HG03469 (cell line): ENCODE measurements at regions not wholly inside any gene's neighbourhood (a gene's known extent, or its start where the extent isn't known, plus 50 kb on each side); places are given as distances from the start of the nearest gene placed in this dataset.
A peak's percentile ranks its signal among the peaks of the same experiment; 100 is the strongest.

Experiments
- ATAC-seq: cut with Tn5 transposase; IDR thresholded peaks from one replicate; pipeline ENCODE4 v1.9.1; 2021; ENCODE audit warnings: mild to moderate bottlenecking, moderate library complexity, moderate number of reproducible peaks; ENCODE audit not compliant: unreplicated experiment

DNA sequence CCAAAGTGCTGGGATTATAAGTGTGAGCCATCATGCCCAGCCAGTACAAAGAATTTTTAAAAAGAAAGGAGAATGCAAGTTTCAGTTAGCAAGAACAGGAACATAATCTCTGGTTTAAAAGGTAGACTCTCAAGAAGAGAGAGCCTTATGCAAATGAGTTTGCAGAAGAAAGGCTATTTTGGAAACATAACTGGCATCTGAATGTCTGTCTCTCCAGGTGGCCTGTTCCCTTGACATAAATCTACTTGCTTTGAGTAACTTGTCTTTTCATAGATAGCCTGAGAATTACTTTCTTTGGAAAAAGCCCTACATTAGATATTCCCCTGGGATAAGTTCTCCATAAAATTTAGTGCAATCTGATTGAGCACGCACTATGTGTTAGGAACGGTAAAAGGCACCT, 109.6 kb downstream of the ICOS start:
- no peak for ATAC-seq

DNA sequence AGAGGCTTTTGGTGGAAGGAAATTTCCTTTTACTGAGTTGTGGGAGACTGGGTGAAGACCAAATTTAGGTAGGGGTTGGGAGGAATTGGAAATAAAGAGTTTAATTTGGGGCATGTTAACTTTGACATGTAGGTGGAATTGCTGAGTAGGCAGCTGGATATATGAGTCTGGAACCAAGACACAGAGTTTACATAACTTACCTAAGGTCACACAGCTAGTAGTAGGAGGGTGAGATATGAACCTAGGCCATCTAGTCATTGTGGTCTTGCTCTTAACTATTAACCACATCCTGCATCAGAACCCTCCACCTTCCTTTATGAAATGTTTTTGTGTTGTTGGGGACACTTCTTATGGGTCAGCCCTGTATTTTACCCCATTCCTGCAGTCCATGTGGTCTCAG, 113.1 kb downstream of the ICOS start:
- peak; percentile 83 for ATAC-seq

GRCh38 chr2:204050681-204051080, 114.1 kb downstream of the ICOS start:
- ATAC-seq = no peak

DNA sequence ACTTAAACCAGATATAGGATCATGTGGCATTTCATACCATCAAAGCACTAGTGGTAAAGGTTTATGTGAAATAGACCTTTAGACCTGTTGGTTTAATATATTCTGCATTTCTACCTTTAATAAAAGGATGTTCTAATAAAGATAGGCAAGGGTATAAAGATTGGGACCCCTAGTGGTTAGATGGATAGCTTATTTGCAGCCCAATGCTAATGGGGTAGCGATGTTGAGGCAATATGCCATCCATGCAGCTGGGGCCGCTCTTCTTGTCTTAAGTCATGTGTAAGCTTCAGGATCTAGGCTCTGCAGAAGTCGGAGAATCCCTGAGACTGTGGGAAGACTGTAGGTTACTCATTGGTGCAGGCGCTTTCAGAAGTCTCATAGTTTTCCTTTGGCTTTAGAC, 114.9 kb downstream of the ICOS start:
- ATAC-seq = no peak

DNA sequence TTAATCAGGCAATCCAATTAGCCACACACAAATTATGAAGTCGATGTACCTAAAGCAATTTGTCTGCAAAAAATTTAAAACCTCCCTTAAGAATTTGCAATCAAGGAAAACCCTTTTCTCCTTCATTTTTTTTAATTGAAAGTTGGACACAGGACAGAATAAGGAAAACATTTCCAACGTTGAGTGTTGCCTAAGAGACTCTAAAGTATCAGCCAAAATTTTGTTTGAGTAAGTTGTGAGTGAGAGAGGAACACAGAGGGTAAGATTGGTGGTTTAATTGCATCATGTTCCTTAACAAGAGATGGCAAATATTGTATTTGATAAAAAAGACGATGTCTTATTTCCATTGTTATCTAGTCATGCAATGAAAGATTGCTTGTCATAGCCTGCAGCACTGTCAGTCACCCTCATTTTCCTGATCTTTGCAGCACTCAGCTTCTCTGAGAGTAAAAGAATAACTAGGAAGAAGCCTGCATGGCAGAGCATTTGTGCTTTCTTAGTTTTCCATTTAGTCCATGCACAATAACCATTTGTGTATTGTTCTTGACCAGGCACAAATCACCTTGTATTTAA, 115.5 kb downstream of the ICOS start:
- ATAC-seq = no peak

- ATAC-seq = no peak
These were observed 122.5 kb downstream of the ICOS start for GRCh38 chr2:204059016-204059415.

- no peak for ATAC-seq
These were observed 124.3 kb downstream of the ICOS start for GRCh38 chr2:204060841-204061240.

GRCh38 chr2:204061241-204061640, 124.7 kb downstream of the ICOS start:
- no peak for ATAC-seq

DNA sequence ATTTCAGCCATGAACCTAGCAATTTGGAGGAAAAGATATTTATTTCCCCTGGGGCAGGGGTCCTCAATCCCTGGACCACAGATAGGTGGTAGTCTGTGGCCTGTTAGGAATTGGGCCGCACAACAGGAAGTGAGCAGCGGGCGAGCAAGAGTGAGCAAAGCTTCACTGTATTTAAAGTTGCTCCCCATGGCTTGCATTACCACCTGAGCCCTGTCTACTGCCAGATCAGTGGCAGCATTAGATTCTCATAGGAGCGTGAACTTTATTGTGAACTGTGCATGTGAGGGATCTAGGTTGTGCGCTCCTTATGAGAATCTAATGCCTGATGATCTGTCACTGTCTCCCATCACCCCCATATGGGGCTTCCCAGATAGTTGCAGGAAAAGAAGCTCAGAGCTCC, 127.6 kb downstream of the ICOS start:
- no peak for ATAC-seq

GRCh38 chr2:204065566-204065965, 129.0 kb downstream of the ICOS start:
- ATAC-seq = no peak

- no peak for ATAC-seq
These were observed 129.5 kb downstream of the ICOS start for GRCh38 chr2:204066051-204066450.

GRCh38 chr2:204069804-204070203, 133.2 kb downstream of the ICOS start:
- ATAC-seq = no peak

DNA sequence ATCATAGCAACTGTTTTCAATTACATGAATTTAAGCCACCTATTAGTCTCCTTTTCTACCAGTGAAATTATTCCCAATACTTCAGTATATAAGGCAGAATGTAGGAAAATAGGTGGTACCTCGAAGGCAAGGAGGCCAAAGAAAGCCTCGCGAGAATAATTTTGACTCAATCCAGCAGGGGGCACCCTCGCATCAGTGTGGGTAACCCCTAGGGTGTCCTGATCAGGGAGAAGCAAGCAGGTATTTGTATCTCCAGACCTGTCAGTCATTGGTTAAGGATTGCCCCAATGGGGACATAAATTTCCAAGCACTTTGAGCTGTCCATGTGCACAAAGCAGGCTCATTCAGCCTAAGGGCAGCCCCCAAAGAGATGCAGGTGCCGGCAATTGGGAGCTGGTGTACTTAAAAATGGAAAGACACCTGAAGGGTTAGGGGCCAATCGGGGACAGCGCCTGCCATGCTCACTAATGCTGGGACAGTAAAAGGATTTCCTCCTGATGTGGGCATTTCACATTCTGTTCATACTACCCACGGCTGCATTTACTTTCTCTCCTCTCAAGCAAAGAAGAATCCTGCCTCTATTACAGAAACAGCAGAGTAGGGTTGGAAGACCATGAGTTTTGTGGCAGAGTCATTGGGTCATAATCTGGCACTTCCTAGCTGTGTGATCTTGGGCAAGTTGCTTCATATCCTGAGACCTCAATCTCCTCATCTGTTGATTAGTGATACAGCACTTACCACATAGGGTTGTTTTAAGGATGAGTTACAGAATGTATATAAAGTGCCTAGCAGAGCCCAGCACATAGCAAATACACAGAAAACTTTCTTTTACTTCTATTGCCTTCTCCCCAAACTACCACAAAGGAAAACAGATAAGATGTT, 136.1 kb downstream of the ICOS start:
- peak; percentile 42 for ATAC-seq

GRCh38 chr2:204074456-204074855, 137.9 kb downstream of the ICOS start:
- ATAC-seq = no peak

DNA sequence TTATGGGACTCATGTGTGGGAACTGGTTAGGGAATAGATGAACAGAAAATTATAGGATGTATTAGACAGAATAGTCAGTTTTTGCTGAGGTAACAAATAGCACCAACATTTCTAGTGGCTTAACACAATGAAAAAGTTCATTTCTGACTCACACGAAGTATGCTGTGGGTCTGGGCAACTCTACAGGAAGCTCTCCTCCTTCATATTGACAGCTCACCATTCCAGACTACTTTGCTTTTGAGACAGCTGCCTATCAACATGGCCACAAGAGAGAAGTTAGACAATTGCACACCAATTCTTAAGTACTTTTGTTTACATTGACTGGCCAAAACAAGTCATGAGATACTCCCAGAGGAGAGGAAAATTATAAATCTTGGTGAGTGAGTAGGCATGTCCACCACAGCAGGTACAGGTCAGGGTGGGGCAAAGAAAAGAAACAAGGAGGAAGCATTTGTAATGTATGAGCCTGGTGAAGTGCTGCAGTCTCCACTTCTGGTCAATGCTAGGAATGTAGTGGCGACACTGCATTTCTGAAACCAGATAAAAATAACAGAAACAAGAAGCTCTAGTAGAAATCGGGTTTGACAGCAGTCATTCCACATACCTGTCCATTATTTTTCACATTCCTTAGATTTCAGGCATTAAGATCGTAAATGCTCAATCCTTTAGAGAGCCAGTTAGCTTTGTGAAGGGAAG, 141.6 kb downstream of the ICOS start:
- ATAC-seq = no peak

DNA sequence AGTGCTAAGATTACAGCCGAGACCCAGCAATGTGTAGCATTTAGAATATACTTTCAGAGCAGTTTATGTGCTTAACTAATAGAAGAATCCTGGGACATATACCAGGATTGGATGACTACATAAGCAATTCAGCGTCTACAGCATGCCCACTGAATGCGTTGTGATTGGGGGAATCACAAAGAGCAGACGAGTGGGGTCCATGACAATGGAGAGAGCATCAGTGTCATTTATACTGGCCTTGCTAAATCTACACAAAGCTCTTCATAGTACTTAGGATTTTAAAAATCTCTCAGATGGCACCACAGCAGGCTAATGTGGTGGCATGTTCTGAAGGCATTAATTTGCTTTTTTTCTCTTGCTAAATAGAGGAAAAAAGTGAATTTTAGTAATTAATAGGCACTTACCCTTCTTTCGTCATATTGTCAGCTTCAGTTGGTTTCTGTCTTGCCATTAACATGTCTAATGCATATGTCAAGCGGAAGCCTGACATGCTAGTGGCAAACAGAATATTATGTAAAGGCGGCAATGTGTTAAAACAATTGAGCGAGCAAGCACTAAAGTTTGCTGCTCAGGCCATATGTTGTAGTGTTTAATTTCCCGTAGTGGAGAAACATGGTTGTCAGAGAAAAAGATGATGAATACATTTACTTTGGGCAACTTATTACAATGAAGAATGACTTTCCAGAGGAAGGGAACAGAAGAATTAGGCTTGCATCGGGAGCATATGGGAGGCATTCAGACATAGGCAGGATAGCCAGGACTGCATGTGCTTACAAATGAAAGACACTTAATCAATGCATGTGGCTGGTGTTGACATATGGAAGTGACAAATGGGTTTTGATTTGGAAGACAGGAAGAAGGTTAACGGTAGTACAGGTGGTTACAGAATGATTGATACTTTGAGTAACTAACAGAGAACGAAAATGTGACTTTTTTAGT, 145.2 kb downstream of the ICOS start:
- ATAC-seq = no peak

DNA sequence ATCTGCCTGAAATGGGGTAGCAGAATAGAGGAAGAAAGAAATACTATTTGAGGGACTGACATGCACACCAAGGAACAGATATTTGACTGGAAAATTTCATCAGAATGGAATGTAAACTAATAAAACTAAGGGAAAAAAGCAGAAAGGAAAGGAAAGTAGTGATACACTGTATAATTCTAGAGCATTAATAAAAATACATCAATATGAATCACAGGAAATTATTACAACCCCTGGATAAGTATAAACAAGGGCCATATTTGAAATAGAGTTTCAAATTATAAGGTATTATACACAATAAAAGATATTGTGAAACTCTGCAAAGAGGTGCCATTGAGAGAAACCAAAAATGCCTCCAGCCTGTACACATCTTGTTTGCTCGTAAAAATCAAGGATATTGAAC, 149.6 kb downstream of the ICOS start:
- ATAC-seq = no peak

- ATAC-seq = no peak
These were observed 152.5 kb downstream of the ICOS start for GRCh38 chr2:204089105-204089504.

DNA sequence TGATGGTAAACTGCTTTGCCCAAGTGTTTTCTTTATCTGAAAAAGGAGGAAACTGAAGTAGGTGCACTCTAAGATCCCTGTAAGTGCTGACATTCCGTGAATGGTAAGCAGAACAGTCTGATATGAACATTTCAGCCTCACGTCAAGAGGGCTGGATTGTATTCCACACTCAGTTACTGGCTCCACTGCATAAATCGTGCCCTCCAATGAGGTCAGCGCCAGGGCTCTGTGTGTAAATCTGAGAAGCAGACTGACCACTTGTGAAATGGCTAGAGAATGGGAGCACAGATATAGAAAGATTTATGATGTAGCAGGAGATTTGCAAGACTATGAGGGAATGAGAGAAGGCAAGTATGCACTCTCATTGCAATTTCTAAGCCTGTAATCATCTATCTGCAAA, 153.0 kb downstream of the ICOS start:
- no peak for ATAC-seq

DNA sequence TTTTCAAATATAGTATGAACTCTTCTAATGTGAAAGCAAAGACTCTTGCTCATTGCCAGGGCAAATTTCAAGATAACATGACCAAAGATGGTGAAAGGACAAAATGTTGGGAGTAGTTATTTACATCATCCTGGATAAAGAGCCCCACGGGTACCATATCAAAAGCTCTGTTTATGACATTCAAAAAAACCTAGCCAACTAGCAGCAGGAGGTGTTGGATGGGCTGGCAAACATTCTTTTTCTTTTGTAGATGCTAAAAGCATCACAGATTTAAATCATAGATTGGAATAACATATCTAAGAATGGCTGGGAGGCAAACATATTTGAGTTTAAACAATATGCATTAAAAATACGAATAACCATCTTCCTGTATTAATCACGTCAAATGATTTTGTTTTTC, 153.5 kb downstream of the ICOS start:
- ATAC-seq = no peak

DNA sequence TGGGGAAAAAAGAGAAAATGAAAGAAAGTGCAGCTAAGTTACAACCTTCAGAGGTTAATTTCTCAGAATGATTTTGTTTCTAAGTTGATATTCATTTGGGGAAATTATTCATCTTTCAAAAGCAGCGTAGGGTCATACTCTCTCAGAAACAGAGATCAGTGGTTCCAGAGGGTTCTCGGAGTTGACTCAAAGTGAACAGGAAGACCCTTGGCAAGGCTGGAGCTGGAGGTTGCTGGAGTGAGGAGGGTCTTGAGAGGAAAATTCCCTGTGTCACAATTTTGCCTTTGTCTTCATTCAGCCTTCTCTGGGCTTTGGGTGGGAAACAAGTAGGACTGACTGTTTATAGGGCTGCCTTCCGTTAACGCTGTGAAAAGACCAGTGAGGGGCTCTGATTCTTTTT, 168.2 kb downstream of the ICOS start:
- no peak for ATAC-seq
